HG03575 (cell line): ENCODE measurements at regions not wholly inside any gene's neighbourhood (a gene's known extent, or its start where the extent isn't known, plus 50 kb on each side); places are given as distances from the start of the nearest gene placed in this dataset.

Source experiments
- ATAC-seq: cut with Tn5 transposase; IDR thresholded peaks from one replicate; pipeline ENCODE4 v1.9.1; 2021; ENCODE audit not compliant: unreplicated experiment, insufficient number of reproducible peaks, low FRiP score; ENCODE audit errors: extremely low read depth

- ATAC-seq = no peak
These were observed 77.8 kb upstream of the HS6ST1 start for GRCh38 chr2:128396500-128396891.

GRCh38 chr2:128396946-128397345, 78.3 kb upstream of the HS6ST1 start:
- no peak for ATAC-seq

- ATAC-seq = no peak
These were observed 80.6 kb upstream of the HS6ST1 start for GRCh38 chr2:128399256-128399655.

- ATAC-seq = no peak
These were observed 81.1 kb upstream of the HS6ST1 start for GRCh38 chr2:128399690-128400291.

GRCh38 chr2:128401680-128402079, 83.0 kb upstream of the HS6ST1 start:
- no peak for ATAC-seq

GRCh38 chr2:128402911-128403670, 84.4 kb upstream of the HS6ST1 start:
- no peak for ATAC-seq

GRCh38 chr2:128403814-128404708, 85.4 kb upstream of the HS6ST1 start:
- ATAC-seq = no peak

- ATAC-seq = no peak
These were observed 86.2 kb upstream of the HS6ST1 start for GRCh38 chr2:128404709-128405466.

GRCh38 chr2:128405467-128405900, 86.8 kb upstream of the HS6ST1 start:
- ATAC-seq = no peak

GRCh38 chr2:128405981-128406613, 87.4 kb upstream of the HS6ST1 start:
- no peak for ATAC-seq

GRCh38 chr2:128406736-128407554, 88.3 kb upstream of the HS6ST1 start:
- ATAC-seq = no peak

- ATAC-seq = no peak
These were observed 90.0 kb upstream of the HS6ST1 start for GRCh38 chr2:128408349-128409305.

GRCh38 chr2:128409326-128410034, 90.8 kb upstream of the HS6ST1 start:
- no peak for ATAC-seq

GRCh38 chr2:128410035-128410757, 91.5 kb upstream of the HS6ST1 start:
- ATAC-seq = no peak

- no peak for ATAC-seq
These were observed 92.1 kb upstream of the HS6ST1 start for GRCh38 chr2:128410758-128411215.

- ATAC-seq = no peak
These were observed 92.8 kb upstream of the HS6ST1 start for GRCh38 chr2:128411431-128411830.
